Uterus (tissue), 3 donors: ENCODE measurements at regions not wholly inside any gene's neighbourhood (a gene's known extent, or its start where the extent isn't known, plus 50 kb on each side); places are given as distances from the start of the nearest gene placed in this dataset.

Source experiments
- DNase-seq, 2 donors: peaks; one replicate each; pipeline ENCODE4 v3.0.0-alpha.2; 2019 to 2020
- H3K27ac ChIP-seq, 2 donors: fragments of 200-600 bp; sonication (generic); 1 replicate in 1 of 2; 2 replicates in 1 of 2; pipeline ENCODE4 v1.5.1; 2016 to 2018
- H3K27me3 ChIP-seq, 2 donors: fragments of 200-600 bp; sonication (generic); one replicate each; pipeline ENCODE4 v1.5.1; 2018 to 2019; ENCODE audit warnings: control low read depth in 1 of 2
- H3K36me3 ChIP-seq, 2 donors: fragments of 200-600 bp; sonication (generic); one replicate each; pipeline ENCODE4 v1.5.1; 2019; ENCODE audit warnings: control low read depth in 1 of 2
- H3K4me1 ChIP-seq, 2 donors: fragments of 200-600 bp; sonication (generic); one replicate each; pipeline ENCODE4 v1.5.1; 2018 to 2019; ENCODE audit warnings: control low read depth in 1 of 2
- H3K4me3 ChIP-seq, 2 donors: fragments of 200-600 bp; sonication (generic); 1 replicate in 1 of 2; 2 replicates in 1 of 2; pipeline ENCODE4 v1.5.1; 2018 to 2019; ENCODE audit warnings: mild to moderate bottlenecking in 1 of 2
- H3K9me3 ChIP-seq, 2 donors: fragments of 200-600 bp; sonication (generic); one replicate each; pipeline ENCODE4 v1.5.1; 2019; ENCODE audit warnings: control low read depth in 1 of 2
- CTCF ChIP-seq, 4 experiments: fragments of 200-600 bp in 2 of 4; fragments of 450-650 bp in 2 of 4; sonication (generic) in 2 of 4; IDR thresholded peaks; one replicate each; pipeline ENCODE4 v1.5.1; 2016 to 2019; ENCODE audit warnings: antibody characterized with exemption in 4 of 4, mild to moderate bottlenecking in 2 of 4, moderate library complexity in 1 of 4
- POLR2A ChIP-seq, 2 donors: fragments of 450-650 bp; IDR thresholded peaks; one replicate each; pipeline ENCODE4 v1.6.1; 2016; ENCODE audit warnings: antibody characterized with exemption in 2 of 2, mild to moderate bottlenecking in 1 of 2, moderate library complexity in 1 of 2
- intact Hi-C: fragments of 100-400 bp; cut with DNase I; formaldehyde crosslinking; loops from one replicate; pipeline ENCODE4 v1.15.1; 2023; ENCODE audit warnings: low total_unique reads
- donor health status: DM: yes; HTN: yes; CAD: no.

GRCh38 chr10:84588971-84589370 is 260.6 kb downstream of the CCSER2 start:
- H3K4me3 ChIP-seq = no peak overlapping the region
- no peaks in the 10 kb centered on the region for H3K27me3 ChIP-seq
- no peaks in the 10 kb centered on the region for H3K9me3 ChIP-seq
- H3K4me1 ChIP-seq = no peaks in the 10 kb centered on the region
- no peak for DNase-seq
- TF ChIP-seq CTCF (IDR thresholded peaks at IDR 0.05) (no peak), POLR2A (IDR thresholded peaks at IDR 0.05) (no peak)
- H3K36me3 ChIP-seq = no peaks in the 10 kb centered on the region
- intact Hi-C loops = no loop called here
- H3K27ac ChIP-seq = no peak overlapping the region

GRCh38 chr10:84589526-84590205 is 261.3 kb downstream of the CCSER2 start:
- H3K27ac ChIP-seq = no peak overlapping the region
- DNase-seq = no peak
- no peaks in the 10 kb centered on the region for H3K27me3 ChIP-seq
- H3K4me1 ChIP-seq = no peaks in the 10 kb centered on the region
- TF ChIP-seq POLR2A (IDR thresholded peaks at IDR 0.05) = no peak
- no peak for TF ChIP-seq CTCF (IDR thresholded peaks at IDR 0.05)
- H3K36me3 ChIP-seq = no peaks in the 10 kb centered on the region
- H3K4me3 ChIP-seq = no peak overlapping the region
- no peaks in the 10 kb centered on the region for H3K9me3 ChIP-seq
- intact Hi-C loops = no loop called here

- Histone ChIP-seq H3K9me3 (no peaks in the 10 kb centered on the region), H3K27me3 (no peaks in the 10 kb centered on the region), H3K27ac (no peak overlapping the region), H3K4me3 (no peak overlapping the region), H3K36me3 (no peaks in the 10 kb centered on the region), H3K4me1 (no peaks in the 10 kb centered on the region)
- no peak for TF ChIP-seq POLR2A (IDR thresholded peaks at IDR 0.05)
- no peak for TF ChIP-seq CTCF (IDR thresholded peaks at IDR 0.05)
- intact Hi-C loops = no loop called here
- no peak for DNase-seq
These were observed 262.2 kb downstream of the CCSER2 start for GRCh38 chr10:84590327-84591193.

- no peak for TF ChIP-seq POLR2A (IDR thresholded peaks at IDR 0.05)
- H3K9me3 ChIP-seq = no peaks in the 10 kb centered on the region
- H3K27ac ChIP-seq = no peak overlapping the region
- intact Hi-C loops = no loop called here
- DNase-seq = no peak
- no peaks in the 10 kb centered on the region for H3K36me3 ChIP-seq
- H3K4me3 ChIP-seq = no peak overlapping the region
- H3K4me1 ChIP-seq = no peaks in the 10 kb centered on the region
- H3K27me3 ChIP-seq = no peaks in the 10 kb centered on the region
These were observed 265.1 kb downstream of the CCSER2 start for GRCh38 chr10:84593506-84593905.

GRCh38 chr10:84596585-84596984 is 268.2 kb downstream of the CCSER2 start:
- H3K4me1 ChIP-seq = no peaks in the 10 kb centered on the region
- intact Hi-C loops = no loop called here
- H3K4me3 ChIP-seq = no peak overlapping the region
- no peak overlapping the region for H3K27ac ChIP-seq
- TF ChIP-seq POLR2A (IDR thresholded peaks at IDR 0.05) (no peak), CTCF (IDR thresholded peaks at IDR 0.05) (no peak)
- no peaks in the 10 kb centered on the region for H3K36me3 ChIP-seq
- no peaks in the 10 kb centered on the region for H3K9me3 ChIP-seq
- DNase-seq = no peak
- H3K27me3 ChIP-seq = no peaks in the 10 kb centered on the region
